ENCODE measurements at regions not wholly inside any gene's neighbourhood (a gene's known extent, or its start where the extent isn't known, plus 50 kb on each side); places are given as distances from the start of the nearest gene placed in this dataset.

DNA sequence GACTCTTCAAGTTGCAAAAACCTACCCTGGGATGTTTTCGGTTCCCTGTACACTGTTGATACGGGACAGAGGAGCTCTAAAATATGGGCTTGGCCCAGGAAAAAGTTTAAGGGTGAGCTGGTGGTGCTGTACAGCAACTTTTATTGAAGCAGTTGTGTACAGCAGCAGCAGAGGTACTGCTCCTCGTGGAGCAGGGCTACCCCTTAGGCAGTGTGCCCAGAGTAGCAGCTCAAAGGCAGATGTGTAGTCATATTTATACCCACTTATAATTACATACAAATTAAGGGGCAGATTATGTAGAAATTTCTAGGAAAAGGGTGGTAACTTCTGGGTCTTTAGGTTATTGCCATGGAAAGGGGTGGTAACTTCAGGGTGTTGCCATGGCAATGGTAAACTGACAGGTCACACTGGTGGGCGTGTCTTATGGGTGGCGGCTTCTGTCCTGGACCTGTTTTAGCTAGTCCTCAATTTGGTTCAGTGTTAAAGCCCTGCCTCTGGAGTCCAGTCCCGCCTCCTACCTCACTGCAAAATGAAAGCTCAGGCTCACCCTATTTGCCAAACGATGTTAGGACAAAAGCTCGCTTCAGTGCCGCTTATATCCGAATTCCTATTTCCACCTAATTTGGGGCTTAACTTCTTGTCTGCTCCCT is 203.2 kb downstream of the ETAA1 start:
- peak in 2 of 7 donors; percentile 17 to 18 for DNase-seq
- peaks cover 0 to 6% of the 10 kb centered on the region in 2 donors for H3K4me1 ChIP-seq (replicated peaks in 1 of 2)
- WGBS, 4 donors = 83 to 86% (median 84%) methylated on average over 10 of the region's 10 CpGs

GRCh38 chr2:67600946-67601345 is 203.8 kb downstream of the ETAA1 start:
- H3K9me3 ChIP-seq (replicated peaks in 1 of 3) = no peaks in the 10 kb centered on the region
- peaks cover 0 to 6% of the 10 kb centered on the region in 2 donors for H3K4me1 ChIP-seq (replicated peaks in 1 of 2)
- H3K36me3 ChIP-seq (replicated peaks in 1 of 2) = no peaks in the 10 kb centered on the region
- H3K27ac ChIP-seq = no peak overlapping the region
- no peak for TF ChIP-seq POLR2A (IDR thresholded peaks at IDR 0.05)
- TF ChIP-seq CTCF (IDR thresholded peaks at IDR 0.05) = no peak
- WGBS, 4 donors = 32 to 49% (median 35%) methylated on average over 1 of the region's 1 CpG
- no peaks in the 10 kb centered on the region for H3K27me3 ChIP-seq
- no peak for DNase-seq
- intact Hi-C loops (cut with DNase I) = no loop called here
- H3K4me3 ChIP-seq = no peak overlapping the region

More for the DNA sequence above, 203.2 kb downstream of the ETAA1 start:
- Histone ChIP-seq H3K27ac (no peak overlapping the region), H3K36me3 (replicated peaks in 1 of 2) (no peaks in the 10 kb centered on the region), H3K4me3 (no peak overlapping the region), H3K9me3 (replicated peaks in 1 of 3) (no peaks in the 10 kb centered on the region), H3K27me3 (no peaks in the 10 kb centered on the region)
- intact Hi-C loops (cut with DNase I) = no loop called here
- TF ChIP-seq POLR2A (IDR thresholded peaks at IDR 0.05) (no peak), CTCF (IDR thresholded peaks at IDR 0.05) (no peak)

GRCh38 chr2:67604360-67604759 is 207.2 kb downstream of the ETAA1 start:
- no peaks in the 10 kb centered on the region for H3K27me3 ChIP-seq
- no peak overlapping the region for H3K4me3 ChIP-seq
- no peaks in the 10 kb centered on the region for H3K36me3 ChIP-seq (replicated peaks in 1 of 2)
- peaks cover 0 to 6% of the 10 kb centered on the region in 2 donors for H3K4me1 ChIP-seq (replicated peaks in 1 of 2)
- TF ChIP-seq CTCF (IDR thresholded peaks at IDR 0.05) = no peak
- no peak for TF ChIP-seq POLR2A (IDR thresholded peaks at IDR 0.05)
- 83 to 100% (median 97%) methylated on average over 1 of the region's 1 CpG for WGBS, 4 donors
- H3K9me3 ChIP-seq (replicated peaks in 1 of 3) = no peaks in the 10 kb centered on the region
- no peak for DNase-seq
- no peak overlapping the region for H3K27ac ChIP-seq
- intact Hi-C loops (cut with DNase I) = no loop called here

- no peaks in the 10 kb centered on the region for H3K27me3 ChIP-seq
- whole genome bisulfite sequencing, 4 donors = 72 to 80% (median 77%) methylated on average over 4 of the region's 4 CpGs
- intact Hi-C loops (cut with DNase I) = no loop called here
Observed at GRCh38 chr2:67612576-67613042, 215.5 kb downstream of the ETAA1 start.

More at GRCh38 chr2:67612576-67613042, 215.5 kb downstream of the ETAA1 start:
- no peak for DNase-seq
- TF ChIP-seq CTCF (IDR thresholded peaks at IDR 0.05) (no peak), POLR2A (IDR thresholded peaks at IDR 0.05) (no peak)
- peaks cover 5 to 7% of the 10 kb centered on the region in 2 donors for H3K4me1 ChIP-seq (replicated peaks in 1 of 2)
- no peak overlapping the region for H3K4me3 ChIP-seq
- H3K27ac ChIP-seq = peak overlapping the region in 1 of 5 donors; percentile 35
- H3K36me3 ChIP-seq (replicated peaks in 1 of 2) = no peaks in the 10 kb centered on the region
- H3K9me3 ChIP-seq (replicated peaks in 1 of 3) = no peaks in the 10 kb centered on the region

Measured in adrenal gland (tissue), 9 donors.